ENCODE measurements at regions not wholly inside any gene's neighbourhood (a gene's known extent, or its start where the extent isn't known, plus 50 kb on each side); places are given as distances from the start of the nearest gene placed in this dataset.
"Not testable (repeated sequence)": the region's sequence is repeated elsewhere in the genome, so short reads cannot be mapped to it uniquely, and the experiment has no call there.

DNA sequence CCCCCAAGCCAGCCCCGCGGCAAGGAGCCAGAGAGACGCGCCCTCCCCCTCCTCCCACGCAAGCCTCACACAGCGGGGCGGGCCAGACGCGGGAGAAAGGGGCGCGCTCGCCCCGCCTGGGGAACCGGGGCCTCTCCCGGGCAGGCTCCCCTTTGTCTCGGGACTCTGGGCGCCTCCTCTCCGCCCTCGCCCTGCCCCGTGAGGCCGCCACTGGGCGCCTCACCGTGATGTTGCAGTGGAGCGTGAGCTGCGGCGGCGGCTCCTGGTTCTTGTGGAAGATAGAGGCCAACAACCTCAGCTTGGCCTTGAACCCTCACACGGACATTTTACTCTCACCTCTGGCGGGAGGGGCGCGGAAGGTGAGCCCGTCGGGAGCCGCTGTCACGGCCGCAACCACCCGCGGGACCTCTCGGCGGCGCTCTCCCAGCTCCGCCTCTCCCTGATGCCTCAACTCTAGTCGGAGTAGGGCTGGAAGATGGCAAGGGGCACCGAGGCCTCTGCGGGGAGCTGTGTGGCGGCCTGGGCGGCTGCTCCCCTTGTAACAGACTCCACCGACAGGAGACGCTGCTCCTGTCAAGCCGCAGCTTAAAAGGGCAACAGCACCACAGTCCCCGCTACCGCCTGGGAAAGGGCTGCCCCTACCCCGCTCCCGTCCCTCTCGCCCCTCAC lies 179.2 kb upstream of the ZSCAN2 start:
- DNase-seq, result not testable (repeated sequence)

DNA sequence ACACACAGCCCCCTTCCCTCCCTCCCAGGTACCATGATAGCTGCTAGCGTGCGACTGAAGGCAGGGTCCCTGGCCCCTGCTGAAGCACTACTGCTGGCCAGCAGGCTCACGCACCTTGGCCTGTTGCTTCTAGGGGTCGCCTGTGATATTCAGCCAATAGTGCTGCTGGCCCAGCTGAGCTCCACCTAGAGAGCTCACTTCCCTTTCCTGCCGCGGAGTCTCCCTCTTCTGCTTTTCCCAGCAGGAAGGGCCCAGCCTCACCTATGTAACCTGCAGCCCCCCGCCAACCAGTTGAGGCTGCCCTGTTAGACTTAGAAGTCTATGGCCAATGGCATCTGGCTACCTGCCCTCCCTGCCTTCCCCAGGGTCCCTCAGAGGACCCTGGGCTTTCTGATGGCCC lies 175.5 kb upstream of the ZSCAN2 start:
- DNase-seq, result not testable (repeated sequence)

DNA sequence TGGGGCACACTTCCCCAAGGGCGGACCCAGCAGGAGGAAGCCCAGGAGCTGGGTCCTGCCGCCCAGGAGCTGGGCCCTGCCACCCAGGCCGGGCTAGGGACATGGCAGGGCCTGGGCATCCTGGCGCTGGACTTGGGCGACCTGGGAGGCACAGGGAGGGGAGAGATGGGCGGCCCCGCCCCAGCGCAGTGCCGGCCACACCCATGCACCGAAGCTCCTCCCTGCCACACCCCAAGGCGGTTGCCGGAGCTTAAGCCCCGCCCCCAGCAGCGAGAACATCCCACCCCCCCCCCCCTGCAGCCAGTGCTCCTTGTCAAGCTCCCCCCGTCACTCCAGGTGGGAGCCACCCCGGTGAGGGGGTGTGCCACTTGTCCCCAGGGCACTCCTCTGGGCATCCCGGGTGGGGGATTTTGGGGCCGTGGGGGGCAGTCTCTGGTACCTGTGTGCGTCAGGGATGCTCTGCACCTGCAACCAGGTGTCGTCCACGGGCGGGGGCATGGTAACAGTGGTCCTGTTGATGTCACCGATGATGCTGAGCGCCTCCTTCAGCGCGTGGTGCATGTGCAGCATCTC lies 127.4 kb upstream of the ZSCAN2 start:
- not testable (repeated sequence) for DNase-seq

DNA sequence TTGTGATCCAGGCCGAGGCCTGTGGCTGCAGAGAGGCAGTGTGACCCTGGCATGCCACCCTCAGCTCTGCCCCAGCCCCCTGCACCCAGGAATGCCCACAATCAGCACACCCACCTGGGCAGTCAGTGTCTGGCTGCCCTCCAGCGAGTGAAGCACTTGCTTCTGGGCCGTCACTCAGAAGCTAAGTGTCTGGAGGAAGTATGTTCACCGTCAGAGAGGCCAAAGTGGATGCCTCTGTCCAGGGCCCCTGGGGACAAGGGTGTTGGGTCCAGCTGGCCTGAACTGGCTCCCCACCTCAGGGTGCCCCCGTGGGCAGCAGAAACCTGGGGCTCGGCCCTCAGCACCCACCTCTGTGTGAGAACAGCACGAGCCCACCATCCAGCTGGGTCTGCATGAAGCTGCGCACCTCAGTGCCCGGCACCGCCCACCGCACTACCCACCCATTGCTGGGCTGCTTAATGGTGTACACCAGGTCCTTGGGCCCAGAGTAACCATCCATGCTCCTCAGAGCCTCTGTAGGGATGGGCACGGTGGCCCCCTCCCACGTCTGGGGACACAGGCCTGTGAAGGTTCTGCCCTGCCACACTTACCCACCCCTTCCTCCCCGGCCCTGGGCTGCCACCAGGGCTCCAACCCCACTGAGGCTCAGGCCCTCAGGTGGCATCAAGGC lies 124.3 kb upstream of the ZSCAN2 start:
- not testable (repeated sequence) for DNase-seq

GRCh38 chr15:84477550-84477949 lies 123.3 kb upstream of the ZSCAN2 start:
- not testable (repeated sequence) for DNase-seq

- DNase-seq, result not testable (repeated sequence)
These were observed 120.6 kb upstream of the ZSCAN2 start for GRCh38 chr15:84480174-84480681.

DNA sequence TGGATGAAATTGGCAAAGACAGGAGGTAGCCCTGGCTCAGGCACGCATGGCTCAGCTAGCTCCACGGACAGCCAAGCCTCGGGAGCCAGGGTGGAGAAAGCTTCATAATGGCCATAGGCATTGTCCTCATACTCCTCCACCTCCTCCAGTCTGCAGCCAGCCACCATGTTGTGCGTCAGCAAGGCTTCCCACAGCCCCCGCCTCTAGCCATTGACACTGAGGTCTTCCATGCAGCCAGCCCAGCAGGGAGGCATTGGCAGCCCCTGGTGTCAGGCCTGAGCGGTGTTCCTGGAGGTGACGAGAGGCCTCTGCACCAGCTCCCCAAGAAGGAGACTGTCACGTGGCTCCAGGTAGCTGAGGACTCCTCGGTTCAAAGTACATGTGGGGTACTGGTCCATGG lies 117.0 kb upstream of the ZSCAN2 start:
- DNase-seq, result not testable (repeated sequence)

DNA sequence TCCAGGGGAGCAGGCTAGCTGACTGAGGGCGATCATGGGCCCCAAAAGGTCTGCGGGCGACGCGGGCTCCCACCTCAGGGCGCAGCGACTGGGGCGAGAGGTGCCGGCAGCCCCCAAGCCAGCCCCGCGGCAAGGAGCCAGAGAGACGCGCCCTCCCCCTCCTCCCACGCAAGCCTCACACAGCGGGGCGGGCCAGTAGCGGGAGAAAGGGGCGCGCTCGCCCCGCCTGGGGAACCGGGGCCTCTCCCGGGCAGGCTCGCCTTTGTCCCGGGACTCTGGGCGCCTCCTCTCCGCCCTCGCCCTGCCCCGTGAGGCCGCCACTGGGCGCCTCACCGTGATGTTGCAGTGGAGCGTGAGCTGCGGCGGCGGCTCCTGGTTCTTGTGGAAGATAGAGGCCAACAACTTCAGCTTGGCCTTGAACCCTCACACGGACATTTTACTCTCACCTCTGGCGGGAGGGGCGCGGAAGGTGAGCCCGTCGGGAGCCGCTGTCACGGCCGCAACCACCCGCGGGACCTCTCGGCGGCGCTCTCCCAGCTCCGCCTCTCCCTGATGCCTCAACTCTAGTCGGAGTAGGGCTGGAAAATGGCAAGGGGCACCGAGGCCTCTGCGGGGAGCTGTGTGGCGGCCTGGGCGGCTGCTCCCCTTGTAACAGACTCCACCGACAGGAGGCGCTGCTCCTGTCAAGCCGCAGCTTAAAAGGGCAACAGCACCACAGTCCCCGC lies 100.5 kb upstream of the ZSCAN2 start:
- DNase-seq, result peak in 2 of 5 donors; percentile 10 to 22

DNA sequence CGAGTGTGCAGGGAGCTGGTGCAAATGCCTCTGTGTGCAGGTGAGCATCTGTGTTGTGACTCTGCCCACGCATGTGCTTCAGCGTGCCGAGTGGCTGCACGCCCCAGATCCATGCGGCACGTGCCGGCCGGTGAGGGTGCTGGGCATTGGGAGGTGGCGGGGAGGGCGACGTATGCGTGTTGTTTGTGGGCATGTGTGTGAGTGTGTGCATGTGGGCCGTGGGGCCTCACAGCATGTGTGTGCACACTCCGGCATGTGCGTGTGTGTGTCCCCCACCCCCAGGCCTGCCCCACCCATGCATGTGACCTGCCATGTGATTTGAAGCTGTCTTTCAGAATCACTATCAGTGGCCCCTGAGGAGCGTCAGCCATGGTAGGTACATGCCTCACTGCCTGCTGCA lies 97.7 kb upstream of the ZSCAN2 start:
- DNase-seq, result not testable (repeated sequence)

DNA sequence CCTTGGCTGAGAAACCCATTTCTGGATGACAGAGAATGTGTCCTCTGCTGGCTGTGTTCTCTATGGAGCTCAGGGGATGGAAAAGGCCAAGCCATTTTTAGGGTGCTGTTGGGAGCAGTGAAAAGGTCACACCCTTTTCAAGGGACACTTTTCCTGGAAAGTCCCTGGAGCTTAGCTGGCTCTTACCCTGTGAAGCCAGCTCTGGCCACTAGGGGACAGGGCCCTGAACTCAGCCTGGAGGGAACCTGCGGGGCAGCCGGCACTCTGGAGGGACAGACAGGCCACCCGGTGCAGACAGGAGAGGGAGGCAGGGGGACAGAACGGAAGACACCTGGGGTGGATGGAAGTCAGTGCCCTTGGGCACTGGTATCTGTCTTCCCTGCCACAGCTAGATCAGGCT lies 95.3 kb upstream of the ZSCAN2 start:
- not testable (repeated sequence) for DNase-seq

- DNase-seq, result not testable (repeated sequence)
These were observed 88.5 kb upstream of the ZSCAN2 start for GRCh38 chr15:84512324-84512723.

- DNase-seq, result not testable (repeated sequence)
These were observed 84.0 kb upstream of the ZSCAN2 start for GRCh38 chr15:84516773-84517172.

- not testable (repeated sequence) for DNase-seq
These were observed 75.1 kb upstream of the ZSCAN2 start for GRCh38 chr15:84525491-84526344.

DNA sequence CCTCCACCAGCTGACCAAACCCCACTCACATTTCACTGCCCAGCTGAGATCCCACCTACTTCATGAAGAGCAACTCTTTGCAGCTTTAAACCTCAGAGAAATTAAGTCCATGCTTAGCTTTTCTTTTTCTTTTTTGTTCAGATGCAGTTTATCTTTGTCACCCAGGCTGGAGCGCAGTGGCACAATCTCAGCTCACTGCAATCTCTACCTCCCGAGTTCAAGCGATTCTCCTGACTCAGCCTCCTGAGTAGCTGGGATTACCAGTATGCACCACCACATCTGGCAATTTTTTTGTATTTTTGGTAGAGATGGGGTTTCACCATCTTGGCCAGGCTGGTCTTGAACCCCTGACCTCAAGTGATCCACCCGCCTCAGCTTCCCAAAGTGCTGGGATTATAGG lies 70.1 kb upstream of the ZSCAN2 start:
- not testable (repeated sequence) for DNase-seq

DNA sequence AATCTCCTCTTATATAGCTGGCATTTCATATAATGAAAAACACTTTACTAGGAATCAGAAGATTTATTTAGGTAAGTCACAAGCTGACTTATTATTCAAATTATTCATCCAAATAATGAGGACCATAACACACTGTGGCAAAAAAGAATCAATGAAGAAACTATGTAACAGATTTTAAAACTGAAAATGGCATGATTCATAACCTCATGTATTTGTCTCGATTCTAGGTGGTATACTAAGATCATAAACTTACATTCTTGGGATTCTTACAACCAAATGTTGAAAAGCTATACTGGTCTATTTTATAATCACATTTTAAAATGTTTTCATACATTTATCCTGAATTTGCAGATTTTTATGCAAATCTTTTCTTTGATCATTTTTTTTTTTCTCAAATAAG lies 69.6 kb upstream of the ZSCAN2 start:
- not testable (repeated sequence) for DNase-seq

DNA sequence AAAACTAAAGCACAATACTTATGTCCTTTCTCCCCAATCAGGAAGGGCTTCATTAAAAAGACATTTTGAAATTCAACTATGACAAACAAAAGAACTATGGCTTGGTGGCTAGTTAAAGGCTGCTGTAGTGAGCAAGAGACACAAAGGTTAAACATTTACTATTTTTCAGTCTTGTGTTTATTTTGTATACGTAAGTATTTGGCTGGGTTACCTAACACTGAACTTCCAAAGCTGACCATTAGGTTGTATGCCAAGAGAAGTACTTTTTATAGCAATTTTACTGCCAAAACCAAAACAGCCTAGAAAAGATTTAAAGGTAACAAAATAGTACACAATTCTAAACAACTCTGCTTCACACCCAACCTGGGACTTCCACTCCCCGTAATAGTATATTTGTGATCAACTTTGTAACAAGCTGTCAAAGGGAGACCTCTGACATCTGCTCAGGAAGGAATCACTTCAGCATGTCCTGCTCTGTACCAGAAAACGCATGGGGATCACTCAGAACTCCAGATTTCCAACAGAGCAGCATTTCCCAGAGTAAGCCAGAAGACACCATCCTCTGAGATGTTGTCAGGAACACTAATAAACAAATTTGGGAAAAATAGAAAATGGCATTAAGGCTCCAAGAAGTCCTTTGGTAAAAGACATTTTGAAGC lies 69.0 kb upstream of the ZSCAN2 start:
- DNase-seq, result not testable (repeated sequence)

DNA sequence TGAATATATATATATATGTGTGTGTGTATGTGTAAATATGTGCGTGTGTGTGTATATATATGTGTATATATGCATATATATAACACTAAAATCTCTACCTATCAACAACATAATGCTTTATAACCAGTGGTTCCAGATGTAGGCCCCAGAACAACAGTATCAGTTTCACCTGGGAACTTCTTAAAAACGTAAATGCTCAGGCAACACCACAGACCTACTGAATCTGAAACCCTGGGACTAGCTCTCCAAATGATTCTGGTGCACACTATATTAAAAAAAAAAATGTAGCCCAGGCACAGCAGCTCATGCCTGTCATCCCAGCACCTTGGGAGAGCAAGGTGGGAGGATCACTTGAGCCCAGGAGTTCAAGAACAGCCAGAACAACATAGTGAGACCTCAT lies 67.1 kb upstream of the ZSCAN2 start:
- DNase-seq, result not testable (repeated sequence)

GRCh38 chr15:84534561-84535235 lies 66.1 kb upstream of the ZSCAN2 start:
- not testable (repeated sequence) for DNase-seq

DNA sequence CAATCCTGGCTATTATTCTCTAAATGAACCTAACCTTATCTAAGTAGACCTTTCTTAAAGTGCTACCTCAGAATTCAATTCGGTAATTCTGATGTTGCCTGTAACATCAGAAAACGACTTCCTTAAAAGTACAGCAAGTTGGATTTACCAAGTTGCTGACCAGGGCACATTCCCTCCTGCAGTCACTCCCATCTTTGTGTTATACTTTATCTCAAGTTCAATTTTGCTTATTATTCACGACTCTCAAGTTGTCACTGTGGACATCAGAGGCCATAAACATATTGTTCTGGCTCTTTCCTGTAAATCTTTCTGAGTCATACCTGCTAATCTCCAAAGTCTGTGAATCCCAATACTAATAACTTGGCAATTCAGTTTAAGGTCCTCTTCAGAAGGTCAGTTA lies 64.6 kb upstream of the ZSCAN2 start:
- DNase-seq, result not testable (repeated sequence)

GRCh38 chr15:84544586-84544985 lies 56.2 kb upstream of the ZSCAN2 start:
- not testable (repeated sequence) for DNase-seq

DNA sequence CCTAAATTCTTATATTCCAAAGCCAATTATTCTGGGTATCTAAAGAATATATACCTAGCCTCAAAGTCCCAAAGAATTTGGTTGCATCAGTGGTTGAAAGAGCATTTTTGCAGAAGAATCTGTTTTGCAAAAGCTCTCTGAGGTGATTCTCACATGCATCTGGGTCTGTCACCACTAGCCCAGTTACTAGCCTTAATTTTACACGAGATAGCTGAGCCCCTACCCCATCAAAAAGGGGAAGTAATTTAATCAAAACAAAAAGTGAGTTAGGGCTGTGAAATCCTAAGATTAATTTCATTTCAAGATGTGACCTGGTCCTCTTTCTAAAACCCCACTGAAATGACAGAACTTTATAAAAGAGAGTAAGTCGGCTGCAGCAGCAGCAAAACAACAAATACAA lies 53.7 kb upstream of the ZSCAN2 start:
- not testable (repeated sequence) for DNase-seq

Data from T-helper 1 cell (primary cell).